Coronary artery (tissue), 2 donors: ENCODE measurements at regions not wholly inside any gene's neighbourhood (a gene's known extent, or its start where the extent isn't known, plus 50 kb on each side); places are given as distances from the start of the nearest gene placed in this dataset.
"Not testable (repeated sequence)": the region's sequence is repeated elsewhere in the genome, so short reads cannot be mapped to it uniquely, and the experiment has no call there.

Experiments used
- DNase-seq: peaks from one replicate; pipeline ENCODE4 v3.0.0-alpha.2; 2017; ENCODE audit warnings: low spot score
- H3K27ac ChIP-seq, 2 donors: fragments of 200-600 bp; sonication (generic); one replicate each; pipeline ENCODE4 v1.5.1; 2016 to 2019
- H3K4me3 ChIP-seq: fragments of 200-600 bp; sonication (generic); 2 replicates; pipeline ENCODE4 v1.5.1; 2016; ENCODE audit warnings: mild to moderate bottlenecking, moderate library complexity
- CTCF ChIP-seq: fragments of 200-600 bp; sonication (generic); IDR thresholded peaks from one replicate; pipeline ENCODE4 v1.5.1; 2019; ENCODE audit warnings: antibody characterized with exemption

GRCh38 chr4:145266881-145267280 is 86.5 kb upstream of the OTUD4 start:
- H3K4me3 ChIP-seq = no peak overlapping the region
- no peak for DNase-seq

GRCh38 chr4:145260091-145260490 is 79.7 kb upstream of the OTUD4 start:
- no peak overlapping the region for H3K4me3 ChIP-seq
- no peak for DNase-seq
- H3K27ac ChIP-seq = no peak overlapping the region
- TF ChIP-seq CTCF = no peak

More at GRCh38 chr4:145266881-145267280, 86.5 kb upstream of the OTUD4 start:
- TF ChIP-seq CTCF = no peak
- H3K27ac ChIP-seq = no peak overlapping the region

- not testable (repeated sequence) for DNase-seq, H3K27ac ChIP-seq, H3K4me3 ChIP-seq
Observed at GRCh38 chr4:145255311-145255710, 74.9 kb upstream of the OTUD4 start.

GRCh38 chr4:145252190-145252589 is 71.8 kb upstream of the OTUD4 start:
- no peak for TF ChIP-seq CTCF
- no peak for DNase-seq
- no peak overlapping the region for H3K4me3 ChIP-seq
- no peak overlapping the region for H3K27ac ChIP-seq

- Histone ChIP-seq H3K4me3 (no peak overlapping the region), H3K27ac (no peak overlapping the region)
- DNase-seq = no peak
- TF ChIP-seq CTCF = no peak
Observed at GRCh38 chr4:145251391-145251790, 71.0 kb upstream of the OTUD4 start.

GRCh38 chr4:145248971-145249370 is 68.6 kb upstream of the OTUD4 start:
- Histone ChIP-seq H3K27ac (no peak overlapping the region), H3K4me3 (no peak overlapping the region)
- TF ChIP-seq CTCF = no peak
- no peak for DNase-seq

GRCh38 chr4:145248502-145248901 is 68.1 kb upstream of the OTUD4 start:
- Histone ChIP-seq H3K4me3 (no peak overlapping the region), H3K27ac (no peak overlapping the region)
- TF ChIP-seq CTCF = no peak
- DNase-seq = no peak
